BE2C (cell line): ENCODE measurements at regions not wholly inside any gene's neighbourhood (a gene's known extent, or its start where the extent isn't known, plus 50 kb on each side); places are given as distances from the start of the nearest gene placed in this dataset.
A peak's percentile ranks its signal among the peaks of the same experiment; 100 is the strongest.

Source experiments
- DNase-seq: peaks from one replicate; pipeline ENCODE4 v3.0.0-alpha.2; 2020
- H3K27me3 ChIP-seq: fragments of 250-450 bp; sonication (Bioruptor Pico); 2 replicates; pipeline ENCODE4 v1.5.1; 2020; ENCODE audit warnings: mild to moderate bottlenecking
- H3K36me3 ChIP-seq: fragments of 250-450 bp; sonication (Bioruptor Pico); 2 replicates; pipeline ENCODE4 v1.5.1; 2020; ENCODE audit warnings: mild to moderate bottlenecking
- H3K4me1 ChIP-seq: fragments of 250-450 bp; sonication (Bioruptor Pico); 2 replicates; pipeline ENCODE4 v1.5.1; 2020
- H3K4me3 ChIP-seq: 2 replicates; pipeline ENCODE4 v1.5.1; 2011; ENCODE audit warnings: low read depth, low read length
- H3K9me3 ChIP-seq: fragments of 250-450 bp; sonication (Bioruptor Pico); 2 replicates; pipeline ENCODE4 v1.5.1; 2020
- CTCF ChIP-seq: IDR thresholded peaks from 2 replicates; pipeline ENCODE4 v1.5.1; 2012; ENCODE audit warnings: mild to moderate bottlenecking, low read depth, low read length

GRCh38 chr2:237199577-237199976 lies 113.9 kb downstream of the COPS8 start:
- H3K4me1 ChIP-seq: peaks cover 8% of the 10 kb centered on the region
- TF ChIP-seq CTCF: no peak
- H3K36me3 ChIP-seq: no peaks in the 10 kb centered on the region
- H3K4me3 ChIP-seq: no peak overlapping the region
- no peaks in the 10 kb centered on the region for H3K27me3 ChIP-seq
- no peak for DNase-seq
- no peaks in the 10 kb centered on the region for H3K9me3 ChIP-seq

GRCh38 chr2:237200462-237200861 lies 114.8 kb downstream of the COPS8 start:
- H3K9me3 ChIP-seq: no peaks in the 10 kb centered on the region
- H3K27me3 ChIP-seq: no peaks in the 10 kb centered on the region
- TF ChIP-seq CTCF: no peak
- no peaks in the 10 kb centered on the region for H3K36me3 ChIP-seq
- peaks cover 8% of the 10 kb centered on the region for H3K4me1 ChIP-seq
- no peak for DNase-seq
- H3K4me3 ChIP-seq: no peak overlapping the region

GRCh38 chr2:237201461-237202287 lies 116.0 kb downstream of the COPS8 start:
- Histone ChIP-seq H3K4me1 (peaks cover 8% of the 10 kb centered on the region), H3K4me3 (no peak overlapping the region), H3K27me3 (no peaks in the 10 kb centered on the region), H3K9me3 (no peaks in the 10 kb centered on the region), H3K36me3 (no peaks in the 10 kb centered on the region)
- DNase-seq: peak; percentile 26
- no peak for TF ChIP-seq CTCF

GRCh38 chr2:237202288-237203030 lies 116.8 kb downstream of the COPS8 start:
- Histone ChIP-seq H3K4me1 (peaks cover 8% of the 10 kb centered on the region), H3K27me3 (no peaks in the 10 kb centered on the region), H3K9me3 (no peaks in the 10 kb centered on the region), H3K36me3 (no peaks in the 10 kb centered on the region), H3K4me3 (no peak overlapping the region)
- no peak for TF ChIP-seq CTCF
- no peak for DNase-seq

GRCh38 chr2:237205043-237205541 lies 119.4 kb downstream of the COPS8 start:
- Histone ChIP-seq H3K27me3 (no peaks in the 10 kb centered on the region), H3K4me3 (no peak overlapping the region), H3K4me1 (peaks cover 3% of the 10 kb centered on the region; the same call in 1 of the 2 replicates), H3K36me3 (no peaks in the 10 kb centered on the region), H3K9me3 (no peaks in the 10 kb centered on the region)
- no peak for TF ChIP-seq CTCF
- DNase-seq: no peak
